K562 (cell line): ENCODE measurements at regions not wholly inside any gene's neighbourhood (a gene's known extent, or its start where the extent isn't known, plus 50 kb on each side); places are given as distances from the start of the nearest gene placed in this dataset.

Source experiments
- ELF1 ChIP-seq: fragments of 200-800 bp; sonication (Bioruptor generic); IDR thresholded peaks from 2 replicates; pipeline ENCODE4 v1.6.1; 2016; ENCODE audit warnings: missing genetic modification characterization, missing compliant biosample characterization
- SMAD3 ChIP-seq: fragments of 450-650 bp; formaldehyde crosslinking; conservative IDR thresholded peaks from 2 replicates; pipeline ENCODE4 v1.4.0; 2020; ENCODE audit warnings: mild to moderate bottlenecking
- SMC3 ChIP-seq: conservative IDR thresholded peaks from 2 replicates; pipeline ENCODE4 v1.6.1; 2011; ENCODE audit warnings: low read depth, low read length, improper control_type of control experiment; ENCODE audit not compliant: insufficient read depth
- TF ChIP-seq, protein P1 (sequence below), 3 experiments: IDR thresholded peaks in 2 of 3; conservative IDR thresholded peaks in 1 of 3; 2 replicates each; pipeline ENCODE4 v1.5.1; 2011 to 2012; ENCODE audit warnings: low read length in 3 of 3, mild to moderate bottlenecking in 3 of 3, control low read depth in 2 of 3, improper control_type of control experiment in 1 of 3, inconsistent platforms in 1 of 3, low read depth in 1 of 3, mixed read lengths in 1 of 3, moderate library complexity in 1 of 3; ENCODE audit not compliant: insufficient read depth in 2 of 3

DNA sequence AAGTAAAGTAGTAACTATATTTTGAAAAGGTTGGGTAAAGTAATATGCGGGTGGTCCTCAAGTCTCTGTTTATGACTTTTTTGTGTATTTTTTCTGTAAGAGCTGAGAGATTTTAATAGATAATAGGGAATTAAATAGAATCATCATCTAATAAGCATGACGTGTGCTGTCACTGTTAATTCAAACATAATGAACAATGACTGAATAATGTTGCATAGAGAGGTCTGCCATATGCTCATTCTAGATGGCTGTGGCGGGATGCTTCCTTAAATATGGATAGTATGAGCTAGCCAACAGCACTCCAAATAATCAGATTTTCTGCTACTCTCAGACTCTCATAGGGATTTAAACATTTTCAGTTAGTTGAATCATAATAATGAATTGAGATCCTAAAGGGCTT, 302.8 kb upstream of the RBMS3 start:
- TF ChIP-seq ELF1 (tag): no peak
- TF ChIP-seq, protein P1, sequence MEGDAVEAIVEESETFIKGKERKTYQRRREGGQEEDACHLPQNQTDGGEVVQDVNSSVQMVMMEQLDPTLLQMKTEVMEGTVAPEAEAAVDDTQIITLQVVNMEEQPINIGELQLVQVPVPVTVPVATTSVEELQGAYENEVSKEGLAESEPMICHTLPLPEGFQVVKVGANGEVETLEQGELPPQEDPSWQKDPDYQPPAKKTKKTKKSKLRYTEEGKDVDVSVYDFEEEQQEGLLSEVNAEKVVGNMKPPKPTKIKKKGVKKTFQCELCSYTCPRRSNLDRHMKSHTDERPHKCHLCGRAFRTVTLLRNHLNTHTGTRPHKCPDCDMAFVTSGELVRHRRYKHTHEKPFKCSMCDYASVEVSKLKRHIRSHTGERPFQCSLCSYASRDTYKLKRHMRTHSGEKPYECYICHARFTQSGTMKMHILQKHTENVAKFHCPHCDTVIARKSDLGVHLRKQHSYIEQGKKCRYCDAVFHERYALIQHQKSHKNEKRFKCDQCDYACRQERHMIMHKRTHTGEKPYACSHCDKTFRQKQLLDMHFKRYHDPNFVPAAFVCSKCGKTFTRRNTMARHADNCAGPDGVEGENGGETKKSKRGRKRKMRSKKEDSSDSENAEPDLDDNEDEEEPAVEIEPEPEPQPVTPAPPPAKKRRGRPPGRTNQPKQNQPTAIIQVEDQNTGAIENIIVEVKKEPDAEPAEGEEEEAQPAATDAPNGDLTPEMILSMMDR (IDR thresholded peaks at IDR 0.05 in 2 of 3, conservative IDR thresholded peaks at IDR 0.05 in 1 of 3; ENCODE audit: insufficient read depth in 2 of 3, low read depth in 1 of 3, low read length in 3 of 3): no peak
- no peak for TF ChIP-seq SMAD3 (CRISPR knock-in tag)
- no peak for TF ChIP-seq SMC3
